ENCODE measurements at regions not wholly inside any gene's neighbourhood (a gene's known extent, or its start where the extent isn't known, plus 50 kb on each side); places are given as distances from the start of the nearest gene placed in this dataset.

DNA sequence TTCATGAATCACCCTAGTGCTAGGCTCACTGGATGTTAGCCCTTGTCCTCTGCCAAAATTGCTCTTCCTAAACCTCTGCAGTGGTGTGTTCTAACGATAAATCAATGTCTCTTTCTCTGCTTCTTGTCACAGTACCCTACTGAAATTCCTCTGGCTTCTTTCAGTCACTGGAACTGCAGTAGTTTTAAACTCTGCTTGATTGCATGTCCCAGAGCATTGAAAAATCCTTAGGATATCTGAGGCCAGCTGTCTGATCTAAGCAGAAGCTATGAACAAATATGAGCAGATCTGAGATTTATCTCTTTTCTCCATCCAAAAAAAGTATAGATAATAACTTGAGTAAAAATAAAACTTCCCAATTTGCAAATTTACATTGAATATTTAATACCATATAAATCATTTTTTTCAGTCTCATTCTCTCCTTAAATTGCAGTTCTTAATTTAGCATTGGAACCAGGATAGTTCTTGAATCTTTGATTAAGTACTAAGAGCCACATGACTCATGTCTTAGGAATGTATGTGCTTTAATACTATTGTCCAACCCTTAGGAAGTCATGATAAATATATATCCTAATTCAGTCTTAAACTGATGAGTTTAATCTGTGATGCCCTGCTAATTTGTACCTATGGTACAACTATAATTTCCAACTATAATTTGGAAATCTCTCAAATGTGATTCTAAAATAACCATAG, 169.7 kb downstream of the PDHA2 start:
- no peak overlapping the region for H2AFZ ChIP-seq (ENCODE audit: low read length)
- no peaks in the 10 kb centered on the region for H3K9me3 ChIP-seq (ENCODE audit: low read length)
- no peaks in the 10 kb centered on the region for H3K79me2 ChIP-seq (ENCODE audit: insufficient read depth, low read length)
- H3K9me2 ChIP-seq (ENCODE audit: low read depth, low read length), result no peaks in the 10 kb centered on the region
- H3K27me3 ChIP-seq (ENCODE audit: insufficient read depth, low read length), result no peaks in the 10 kb centered on the region
- no peak for TF ChIP-seq EZH2 (IDR thresholded peaks at IDR 0.05; ENCODE audit: borderline replicate concordance, low read length)
- TF ChIP-seq, protein P1, sequence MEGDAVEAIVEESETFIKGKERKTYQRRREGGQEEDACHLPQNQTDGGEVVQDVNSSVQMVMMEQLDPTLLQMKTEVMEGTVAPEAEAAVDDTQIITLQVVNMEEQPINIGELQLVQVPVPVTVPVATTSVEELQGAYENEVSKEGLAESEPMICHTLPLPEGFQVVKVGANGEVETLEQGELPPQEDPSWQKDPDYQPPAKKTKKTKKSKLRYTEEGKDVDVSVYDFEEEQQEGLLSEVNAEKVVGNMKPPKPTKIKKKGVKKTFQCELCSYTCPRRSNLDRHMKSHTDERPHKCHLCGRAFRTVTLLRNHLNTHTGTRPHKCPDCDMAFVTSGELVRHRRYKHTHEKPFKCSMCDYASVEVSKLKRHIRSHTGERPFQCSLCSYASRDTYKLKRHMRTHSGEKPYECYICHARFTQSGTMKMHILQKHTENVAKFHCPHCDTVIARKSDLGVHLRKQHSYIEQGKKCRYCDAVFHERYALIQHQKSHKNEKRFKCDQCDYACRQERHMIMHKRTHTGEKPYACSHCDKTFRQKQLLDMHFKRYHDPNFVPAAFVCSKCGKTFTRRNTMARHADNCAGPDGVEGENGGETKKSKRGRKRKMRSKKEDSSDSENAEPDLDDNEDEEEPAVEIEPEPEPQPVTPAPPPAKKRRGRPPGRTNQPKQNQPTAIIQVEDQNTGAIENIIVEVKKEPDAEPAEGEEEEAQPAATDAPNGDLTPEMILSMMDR (IDR thresholded peaks at IDR 0.05; ENCODE audit: low read length), result no peak
- H3K36me3 ChIP-seq (ENCODE audit: insufficient read depth, low read length), result no peaks in the 10 kb centered on the region
- H3K9ac ChIP-seq (ENCODE audit: low read length), result no peak overlapping the region
- H4K20me1 ChIP-seq (ENCODE audit: insufficient read depth, low read length), result no peaks in the 10 kb centered on the region
- no peak overlapping the region for H3K4me3 ChIP-seq (ENCODE audit: low read depth, low read length, poor library complexity, severe bottlenecking)
- no peaks in the 10 kb centered on the region for H3K4me1 ChIP-seq (ENCODE audit: insufficient read depth, low read length, severe bottlenecking)
- H3K27ac ChIP-seq (ENCODE audit: low read depth, low read length, poor library complexity, severe bottlenecking), result no peak overlapping the region
- H3K4me2 ChIP-seq (ENCODE audit: low read length), result no peak overlapping the region
- no peaks in the 10 kb centered on the region for H3F3A ChIP-seq (ENCODE audit: insufficient read depth, low read length)

DNA sequence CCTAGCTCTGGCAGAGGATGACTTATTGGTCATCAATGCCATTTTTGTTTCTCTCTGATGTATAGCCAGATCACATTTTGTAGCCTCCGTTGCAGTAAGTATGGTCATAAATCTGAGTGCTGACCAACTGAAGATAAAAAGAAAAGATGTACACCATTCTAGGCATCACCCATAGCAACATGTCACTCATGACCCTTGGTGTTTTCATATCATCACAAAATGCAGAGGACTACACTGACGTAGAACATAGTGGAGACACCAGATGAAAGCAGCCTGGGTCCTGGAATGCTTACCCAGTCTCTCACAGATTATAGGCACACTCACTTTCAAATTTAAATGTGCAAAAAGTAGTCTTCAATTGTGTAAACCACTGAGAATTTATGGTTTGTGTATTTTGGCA, 172.8 kb downstream of the PDHA2 start:
- no peaks in the 10 kb centered on the region for H3K79me2 ChIP-seq (ENCODE audit: insufficient read depth, low read length)
- H3K27me3 ChIP-seq (ENCODE audit: insufficient read depth, low read length), result no peaks in the 10 kb centered on the region
- H3K9ac ChIP-seq (ENCODE audit: low read length), result no peak overlapping the region
- no peaks in the 10 kb centered on the region for H3K9me3 ChIP-seq (ENCODE audit: low read length)
- no peaks in the 10 kb centered on the region for H3K4me1 ChIP-seq (ENCODE audit: insufficient read depth, low read length, severe bottlenecking)
- no peaks in the 10 kb centered on the region for H3F3A ChIP-seq (ENCODE audit: insufficient read depth, low read length)
- no peak overlapping the region for H3K4me2 ChIP-seq (ENCODE audit: low read length)
- no peak overlapping the region for H2AFZ ChIP-seq (ENCODE audit: low read length)
- no peaks in the 10 kb centered on the region for H3K9me2 ChIP-seq (ENCODE audit: low read depth, low read length)
- H3K4me3 ChIP-seq (ENCODE audit: low read depth, low read length, poor library complexity, severe bottlenecking), result no peak overlapping the region
- no peak overlapping the region for H3K27ac ChIP-seq (ENCODE audit: low read depth, low read length, poor library complexity, severe bottlenecking)
- no peaks in the 10 kb centered on the region for H4K20me1 ChIP-seq (ENCODE audit: insufficient read depth, low read length)
- H3K36me3 ChIP-seq (ENCODE audit: insufficient read depth, low read length), result no peaks in the 10 kb centered on the region
- TF ChIP-seq, protein P1 (IDR thresholded peaks at IDR 0.05; ENCODE audit: low read length), result no peak
- no peak for TF ChIP-seq EZH2 (IDR thresholded peaks at IDR 0.05; ENCODE audit: borderline replicate concordance, low read length)

DNA sequence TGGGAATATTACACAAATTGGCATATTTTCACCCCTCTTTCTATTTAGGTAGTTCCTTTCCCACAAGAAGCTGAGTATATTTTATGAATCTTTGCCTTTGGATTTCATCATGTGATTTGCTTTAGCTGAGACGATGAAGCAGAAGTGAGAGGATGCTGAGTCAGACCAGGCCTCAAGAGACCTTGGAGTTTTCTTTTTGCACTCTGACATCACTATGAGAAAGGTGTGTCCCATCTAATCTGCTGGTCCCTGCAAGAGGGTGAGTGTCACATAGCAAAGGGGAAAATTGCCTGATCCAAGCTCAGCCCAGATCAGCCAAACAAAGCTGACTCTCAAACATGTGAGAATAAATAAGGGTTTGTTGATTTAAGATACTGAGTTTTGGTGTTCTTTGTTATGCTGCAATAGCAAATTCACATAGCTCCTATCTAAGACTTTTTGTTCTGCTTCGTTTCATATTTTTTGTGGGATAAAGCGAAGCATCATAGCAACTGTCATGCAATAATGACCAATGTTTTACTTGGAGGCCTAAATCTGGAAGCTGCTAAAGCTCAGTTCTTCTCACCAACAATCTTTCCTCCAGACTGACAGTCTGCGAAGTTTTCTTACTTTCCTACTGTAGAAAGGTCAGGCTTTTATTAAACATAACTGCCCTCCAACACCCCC, 176.9 kb downstream of the PDHA2 start:
- no peak overlapping the region for H2AFZ ChIP-seq (ENCODE audit: low read length)
- no peaks in the 10 kb centered on the region for H3K9me3 ChIP-seq (ENCODE audit: low read length)
- no peak overlapping the region for H3K9ac ChIP-seq (ENCODE audit: low read length)
- no peaks in the 10 kb centered on the region for H4K20me1 ChIP-seq (ENCODE audit: insufficient read depth, low read length)
- no peak overlapping the region for H3K4me2 ChIP-seq (ENCODE audit: low read length)
- H3K4me3 ChIP-seq (ENCODE audit: low read depth, low read length, poor library complexity, severe bottlenecking), result no peak overlapping the region
- H3K4me1 ChIP-seq (ENCODE audit: insufficient read depth, low read length, severe bottlenecking), result no peaks in the 10 kb centered on the region
- no peaks in the 10 kb centered on the region for H3K27me3 ChIP-seq (ENCODE audit: insufficient read depth, low read length)
- H3K9me2 ChIP-seq (ENCODE audit: low read depth, low read length), result no peaks in the 10 kb centered on the region
- H3K27ac ChIP-seq (ENCODE audit: low read depth, low read length, poor library complexity, severe bottlenecking), result no peak overlapping the region
- TF ChIP-seq, protein P1 (IDR thresholded peaks at IDR 0.05; ENCODE audit: low read length), result no peak
- TF ChIP-seq EZH2 (IDR thresholded peaks at IDR 0.05; ENCODE audit: borderline replicate concordance, low read length), result no peak
- H3F3A ChIP-seq (ENCODE audit: insufficient read depth, low read length), result no peaks in the 10 kb centered on the region
- no peaks in the 10 kb centered on the region for H3K79me2 ChIP-seq (ENCODE audit: insufficient read depth, low read length)
- no peaks in the 10 kb centered on the region for H3K36me3 ChIP-seq (ENCODE audit: insufficient read depth, low read length)
